Activated CD4-positive, alpha-beta T cell treated with anti-CD3 and anti-CD28 coated beads, Interleukin-10, Interleukin-2, amounts not matched to agents 100 ng/mL and 50 ng/mL, durations not matched to agents 16 hours and 8 hours (primary cell): ENCODE measurements at regions not wholly inside any gene's neighbourhood (a gene's known extent, or its start where the extent isn't known, plus 50 kb on each side); places are given as distances from the start of the nearest gene placed in this dataset.

Experiments
- DNase-seq: peaks from one replicate; pipeline ENCODE4 v3.0.0-alpha.2; 2020

DNA sequence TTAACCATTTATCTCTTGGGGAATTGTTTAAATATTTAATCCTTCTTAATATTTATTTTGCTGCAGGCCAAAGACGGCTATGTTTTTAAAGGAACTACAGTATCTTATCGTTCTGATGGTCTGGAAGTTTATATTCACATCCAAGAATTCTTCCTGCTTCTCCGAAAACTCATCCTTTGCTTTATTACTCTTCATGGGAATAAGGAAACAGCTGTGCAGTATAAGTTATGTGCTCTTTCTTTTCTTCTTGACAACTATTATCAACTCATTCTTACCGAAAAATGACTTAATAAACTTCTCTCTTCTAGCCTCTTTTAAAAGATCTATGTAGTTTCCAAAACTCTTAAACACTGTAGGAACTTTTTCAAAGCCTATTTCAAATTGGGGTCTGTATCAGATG, 335.6 kb upstream of the NOVA1 start:
- DNase-seq, result no peak

DNA sequence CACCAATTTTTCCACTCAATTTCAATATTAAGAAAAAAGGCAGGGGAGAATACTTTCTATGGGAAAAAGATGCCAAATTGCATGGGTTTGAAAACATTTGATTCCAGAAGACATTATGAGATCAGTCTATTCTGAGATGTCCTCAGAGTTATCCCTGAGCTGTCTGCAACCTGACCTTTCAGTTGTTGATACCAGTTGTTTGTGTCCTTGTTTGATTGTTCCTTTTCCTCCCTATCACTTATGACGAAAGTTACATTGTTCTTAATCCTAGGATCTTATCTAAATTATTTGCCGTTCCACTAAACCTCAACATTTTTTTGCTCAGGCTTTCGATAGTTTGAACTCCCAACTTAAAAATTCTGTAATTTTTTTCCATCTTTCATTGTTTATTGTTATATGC, 336.3 kb upstream of the NOVA1 start:
- DNase-seq, result no peak

DNA sequence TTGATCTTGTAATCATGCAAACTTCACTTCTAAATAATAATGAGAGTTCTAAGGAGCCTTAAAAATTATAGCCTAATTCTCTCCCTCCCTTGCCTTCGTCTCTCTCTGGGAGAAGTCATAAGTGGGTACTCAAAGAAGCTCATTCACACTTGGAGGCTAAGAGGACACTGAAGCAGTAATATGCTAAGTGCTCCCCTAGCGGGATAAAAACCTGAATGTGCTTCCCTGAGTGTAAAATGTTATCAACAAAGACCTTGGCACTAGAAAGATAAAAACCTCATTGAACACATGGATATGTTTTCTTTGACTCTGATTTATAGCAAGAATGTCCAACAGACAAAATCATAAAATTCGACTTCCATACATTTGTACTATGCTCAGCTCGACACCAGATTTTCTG, 337.9 kb upstream of the NOVA1 start:
- DNase-seq, result no peak

DNA sequence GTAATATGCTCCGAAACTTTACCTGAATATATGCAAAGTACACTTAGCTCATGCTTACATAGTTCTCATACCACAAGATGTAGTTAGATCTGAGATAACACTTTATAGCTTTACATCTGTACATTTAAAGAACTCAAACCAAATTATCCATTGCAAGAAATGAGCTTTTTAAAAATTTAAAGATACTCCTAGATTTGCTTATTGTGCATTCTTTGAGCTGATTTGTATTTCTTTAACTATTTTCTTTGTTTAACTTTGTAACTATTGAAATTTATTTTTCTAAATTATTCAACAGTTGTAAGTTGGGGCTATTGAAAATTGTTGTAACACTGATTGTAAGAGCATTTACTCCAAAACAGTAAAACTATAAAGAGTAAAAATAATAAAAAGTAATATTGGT, 340.2 kb upstream of the NOVA1 start:
- DNase-seq, result no peak

DNA sequence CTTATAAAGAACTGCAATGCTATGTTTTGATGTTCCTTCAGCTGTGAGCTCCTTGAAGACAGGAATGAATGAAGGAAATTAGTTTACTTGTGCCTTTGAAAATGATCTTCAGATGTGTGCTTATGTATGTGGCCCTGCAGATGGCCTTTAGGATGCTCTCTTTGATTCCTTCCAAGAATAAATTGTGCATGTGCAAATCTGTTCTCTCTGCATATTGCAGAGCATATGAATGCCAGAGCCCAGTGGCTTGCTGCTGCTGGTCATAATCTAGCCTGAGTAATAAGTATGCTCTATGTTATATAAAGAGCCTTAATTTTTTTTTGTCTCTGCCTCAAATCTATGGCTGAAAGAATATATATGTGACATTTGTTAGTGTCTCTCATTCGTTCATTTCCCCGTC, 341.9 kb upstream of the NOVA1 start:
- no peak for DNase-seq

DNA sequence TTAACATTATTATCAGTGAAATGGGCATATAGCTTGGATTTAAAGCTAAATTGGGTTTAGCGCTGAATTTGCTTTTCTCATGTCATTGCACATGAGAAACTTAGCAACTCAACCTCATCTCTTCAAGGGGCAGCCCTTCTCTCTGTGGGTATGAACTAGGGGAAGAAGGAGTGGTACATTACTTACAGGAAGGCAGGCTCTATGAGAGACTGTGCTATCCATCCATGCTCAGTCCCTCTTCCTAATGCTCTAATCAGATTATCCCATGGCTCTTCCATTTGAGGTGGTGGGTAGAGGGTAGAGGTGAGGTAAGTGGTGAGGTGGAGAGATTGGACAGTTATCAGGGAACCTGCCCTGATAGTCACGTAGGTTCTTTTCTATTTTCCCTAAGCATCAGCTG, 343.7 kb upstream of the NOVA1 start:
- no peak for DNase-seq

DNA sequence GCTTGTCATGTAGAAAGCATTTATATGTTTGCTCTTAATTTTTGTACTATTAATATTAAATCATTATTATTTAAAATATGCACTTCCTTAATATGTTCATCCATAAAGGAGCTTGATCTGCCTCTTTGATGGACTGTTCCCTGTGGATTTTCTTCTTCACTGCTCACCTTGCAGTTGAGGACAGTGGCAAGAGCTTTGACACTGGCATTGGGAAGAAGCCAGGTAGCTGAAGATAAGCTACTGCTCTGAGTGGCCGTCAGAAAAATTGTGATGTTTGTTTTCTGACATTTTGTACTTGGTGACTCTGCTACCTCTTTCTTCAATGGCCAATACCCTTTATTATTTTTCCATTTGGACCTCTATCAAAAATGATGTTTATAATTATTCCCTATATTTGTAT, 349.4 kb upstream of the NOVA1 start:
- DNase-seq, result no peak

DNA sequence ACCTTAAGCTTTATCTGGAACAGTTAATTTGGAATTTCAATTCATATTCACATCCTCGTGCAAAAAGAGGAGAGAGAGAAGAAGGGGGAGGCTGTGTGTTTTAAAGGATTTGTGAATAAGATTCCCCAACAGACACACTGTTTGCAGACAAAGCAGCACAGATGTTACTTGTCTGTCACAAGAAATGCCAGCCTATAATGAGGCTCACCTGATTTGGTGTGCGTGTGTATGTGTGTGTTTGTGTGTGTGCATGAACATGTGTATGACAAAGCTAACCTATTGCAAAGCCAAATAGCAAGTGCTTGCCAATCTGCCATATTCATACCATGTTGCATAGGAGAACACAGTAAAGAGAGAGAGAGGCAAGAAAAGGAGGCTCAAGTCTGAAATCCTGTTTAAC, 361.6 kb upstream of the NOVA1 start:
- DNase-seq, result no peak

DNA sequence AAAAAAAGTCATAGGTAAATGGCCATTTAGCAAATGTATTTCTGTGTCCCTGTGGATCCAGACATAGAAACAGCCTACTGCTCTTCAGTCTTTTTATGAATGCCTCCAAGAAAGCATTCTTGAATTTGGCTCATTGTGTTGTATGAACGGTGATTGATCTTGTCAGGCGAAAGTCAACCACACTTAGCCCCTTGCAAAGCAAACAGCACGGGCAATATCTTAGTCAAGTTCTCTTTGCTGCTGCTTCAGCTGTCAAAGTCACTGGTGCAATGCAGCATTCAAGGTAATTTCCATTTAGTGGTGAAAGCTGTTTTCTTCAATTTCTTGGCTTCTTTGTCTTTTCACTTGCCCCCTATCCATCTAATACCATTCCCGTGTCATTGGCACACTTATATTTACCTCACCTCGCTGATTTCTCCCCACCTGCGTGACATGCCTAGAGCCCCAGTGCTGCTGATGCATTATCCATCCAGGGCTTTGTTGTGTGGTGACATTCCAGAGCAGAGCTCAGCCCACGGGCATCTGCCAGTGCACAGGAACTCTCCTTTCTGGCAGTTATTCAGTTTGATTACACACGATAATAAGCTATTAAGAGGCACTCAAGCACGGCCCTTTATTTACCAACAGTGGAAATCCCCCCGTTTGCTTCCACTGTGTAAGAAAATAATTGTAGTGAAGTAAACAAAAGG, 362.3 kb upstream of the NOVA1 start:
- no peak for DNase-seq

DNA sequence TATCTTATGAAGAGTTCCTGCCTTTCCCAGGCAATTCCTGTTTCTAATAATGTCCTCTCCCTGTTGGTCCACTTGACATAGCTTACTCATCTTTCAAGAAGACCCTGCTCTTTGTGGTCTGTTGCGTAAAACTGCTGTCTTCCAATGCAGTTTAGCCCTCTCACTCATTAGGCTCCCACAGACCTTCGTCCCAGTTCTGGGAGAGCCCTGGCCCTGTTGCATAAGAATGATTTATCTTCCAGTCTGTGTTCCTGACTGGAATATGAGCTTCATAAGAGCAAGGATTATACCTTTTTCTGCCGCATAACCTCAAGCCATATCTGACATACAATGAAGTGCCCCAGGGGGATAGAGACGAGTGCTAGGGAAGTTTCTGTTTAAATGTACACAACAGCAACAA, 365.9 kb upstream of the NOVA1 start:
- no peak for DNase-seq

DNA sequence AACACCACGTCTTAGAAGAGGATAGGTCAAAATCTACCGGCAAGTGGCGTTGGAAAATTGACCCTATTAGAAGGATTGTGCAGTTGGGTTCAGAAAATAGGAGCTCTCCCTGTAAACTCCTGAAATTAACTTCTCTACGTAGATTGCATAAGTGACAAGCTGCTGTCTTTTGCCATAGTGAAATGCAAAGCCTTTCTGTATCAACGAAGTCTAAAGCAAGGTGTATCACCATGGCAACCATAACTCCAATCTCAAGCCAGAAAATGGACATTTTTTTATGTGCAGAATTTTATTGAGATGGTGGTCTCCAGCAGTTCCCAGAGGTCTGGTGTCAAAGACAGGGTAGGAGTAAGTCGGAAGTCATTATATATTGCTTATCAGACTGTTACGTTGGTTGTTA, 367.7 kb upstream of the NOVA1 start:
- DNase-seq, result no peak

DNA sequence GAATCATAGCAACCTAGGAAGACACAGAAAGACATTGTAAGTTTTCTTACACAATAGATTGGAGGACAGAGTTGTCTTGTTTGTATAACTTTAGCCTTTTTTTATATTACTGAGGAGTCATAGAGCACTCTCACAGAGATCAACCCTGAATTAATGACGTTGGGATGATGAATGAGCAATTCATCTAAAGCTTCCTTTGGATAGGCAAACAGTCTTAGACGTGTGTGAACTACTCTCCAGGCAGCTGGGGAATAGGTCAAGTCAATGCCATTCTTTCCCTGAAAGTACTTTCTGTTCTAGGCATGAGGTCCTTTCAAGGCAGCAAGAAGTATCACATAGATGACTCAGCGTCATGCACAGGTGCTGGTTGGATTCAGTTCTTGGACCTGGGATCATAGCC, 369.1 kb upstream of the NOVA1 start:
- no peak for DNase-seq

DNA sequence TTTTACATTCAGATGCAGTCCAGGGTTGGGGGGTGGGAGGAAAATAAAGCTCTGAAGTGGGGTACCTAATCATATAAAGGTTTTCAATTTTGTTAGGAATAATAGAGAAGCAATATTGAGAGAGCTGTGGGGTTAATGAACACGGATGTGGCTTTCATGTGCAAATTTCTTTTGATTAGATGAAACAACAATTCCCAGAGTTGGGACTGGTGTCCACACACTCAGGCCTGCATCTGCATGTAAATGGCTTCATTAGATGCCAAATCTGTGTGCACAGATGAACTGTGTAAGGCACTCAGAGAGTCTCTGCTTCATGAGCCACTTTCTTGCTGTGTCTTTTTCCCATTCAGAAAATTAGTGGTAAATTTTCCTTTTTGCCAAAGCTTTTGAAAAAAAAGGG, 377.1 kb upstream of the NOVA1 start:
- no peak for DNase-seq

DNA sequence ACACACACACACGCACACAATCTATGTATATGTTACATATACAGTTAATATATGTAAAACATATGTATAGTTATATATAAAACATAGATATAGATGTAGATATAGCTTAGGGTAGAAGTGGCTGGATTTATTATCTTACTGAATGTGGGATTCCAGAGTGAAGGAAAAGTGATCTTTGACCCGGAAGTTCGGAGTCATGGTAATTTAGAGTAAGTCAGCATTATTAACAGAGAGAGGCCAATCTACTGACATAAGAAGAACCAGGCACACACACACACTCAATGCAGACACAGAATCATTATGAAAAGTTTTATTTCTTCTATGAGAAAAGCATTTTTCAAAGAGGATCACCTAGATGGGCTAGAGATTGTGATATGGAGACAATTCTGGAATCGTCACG, 384.2 kb upstream of the NOVA1 start:
- DNase-seq, result no peak

DNA sequence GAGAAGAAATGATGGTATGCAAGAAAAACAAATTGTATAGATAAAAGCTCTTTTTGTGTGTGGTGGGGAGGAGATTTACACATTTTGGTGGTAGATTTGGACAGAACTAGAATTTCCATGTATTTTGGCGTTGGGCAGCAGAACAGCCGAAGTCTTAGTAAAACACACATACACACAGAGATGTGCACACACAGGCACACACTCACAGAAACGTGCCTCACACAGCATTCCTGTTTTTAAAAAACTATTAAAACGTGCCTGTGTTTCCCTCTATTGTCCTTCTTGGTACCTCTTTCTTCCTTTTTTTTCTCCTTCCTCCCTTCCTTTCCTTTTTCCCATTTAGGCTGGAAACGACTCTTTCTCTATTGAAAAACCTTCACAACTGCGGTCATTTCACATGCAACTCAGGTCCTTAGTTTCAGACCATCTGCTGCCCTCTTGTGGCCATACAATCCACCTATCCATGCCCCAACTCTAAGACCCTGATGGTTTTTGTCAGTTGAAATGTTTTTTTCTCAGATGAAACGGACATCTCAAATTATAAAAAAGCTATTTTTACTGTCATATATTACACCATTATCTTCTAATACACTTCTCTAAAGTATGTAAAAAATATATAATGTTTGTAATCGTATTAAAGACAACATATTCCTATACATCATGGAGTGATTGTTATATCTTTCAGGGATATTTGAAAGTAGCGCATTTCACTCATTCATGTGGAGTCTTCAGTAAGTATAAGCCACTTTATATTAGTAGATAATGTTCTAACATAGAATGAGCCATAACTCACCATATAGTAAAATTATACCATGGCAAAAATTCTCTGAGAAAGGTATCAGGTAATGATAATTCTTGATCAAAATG, 386.7 kb upstream of the NOVA1 start:
- DNase-seq, result peak; percentile 30

DNA sequence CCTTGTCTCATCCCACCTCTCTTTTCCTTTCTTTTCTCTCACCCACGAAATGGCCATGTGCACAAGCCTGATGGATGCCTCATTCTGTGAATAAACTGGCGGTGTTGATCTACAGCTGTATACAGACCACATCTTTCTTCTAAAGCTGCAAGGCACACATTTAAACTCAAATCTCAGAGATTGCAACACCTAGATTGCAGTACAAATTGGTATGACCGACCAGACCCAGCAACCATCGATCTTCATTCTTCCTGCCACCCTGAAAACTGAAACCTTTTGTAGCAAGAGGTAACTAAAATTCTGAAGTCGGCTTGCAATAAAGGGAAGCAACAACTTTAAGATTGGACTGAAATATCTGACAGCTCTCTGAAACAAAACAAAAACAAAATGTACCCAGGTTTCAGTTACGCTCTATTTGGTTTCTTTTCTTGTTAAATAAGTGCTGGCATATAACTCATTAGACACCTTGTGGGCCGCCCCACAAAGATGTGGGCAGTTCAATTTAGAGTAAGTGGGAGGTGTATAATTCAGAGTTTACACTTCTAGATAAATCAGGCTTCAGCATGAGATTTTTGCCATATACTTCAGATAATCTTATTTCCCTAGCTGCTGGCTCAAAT, 390.0 kb upstream of the NOVA1 start:
- DNase-seq, result no peak

DNA sequence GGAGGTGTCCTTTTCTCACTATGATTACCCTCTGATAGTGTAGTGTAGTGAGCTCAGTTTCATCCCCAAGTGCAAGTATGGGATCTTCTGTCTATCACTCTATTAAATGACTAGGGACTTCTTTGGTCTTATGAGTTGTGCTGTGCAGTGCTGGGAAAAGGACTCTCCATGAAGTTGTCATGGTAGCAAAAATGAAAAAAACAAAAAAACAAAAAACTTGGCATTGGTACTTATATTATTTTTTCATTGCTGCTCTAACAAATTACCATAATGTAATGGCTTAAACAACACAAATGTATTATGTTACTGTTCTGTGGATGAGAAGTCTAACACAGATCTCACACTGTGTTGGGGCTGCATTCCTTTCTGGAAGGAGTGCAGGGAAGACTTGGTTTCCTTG, 393.1 kb upstream of the NOVA1 start:
- no peak for DNase-seq

DNA sequence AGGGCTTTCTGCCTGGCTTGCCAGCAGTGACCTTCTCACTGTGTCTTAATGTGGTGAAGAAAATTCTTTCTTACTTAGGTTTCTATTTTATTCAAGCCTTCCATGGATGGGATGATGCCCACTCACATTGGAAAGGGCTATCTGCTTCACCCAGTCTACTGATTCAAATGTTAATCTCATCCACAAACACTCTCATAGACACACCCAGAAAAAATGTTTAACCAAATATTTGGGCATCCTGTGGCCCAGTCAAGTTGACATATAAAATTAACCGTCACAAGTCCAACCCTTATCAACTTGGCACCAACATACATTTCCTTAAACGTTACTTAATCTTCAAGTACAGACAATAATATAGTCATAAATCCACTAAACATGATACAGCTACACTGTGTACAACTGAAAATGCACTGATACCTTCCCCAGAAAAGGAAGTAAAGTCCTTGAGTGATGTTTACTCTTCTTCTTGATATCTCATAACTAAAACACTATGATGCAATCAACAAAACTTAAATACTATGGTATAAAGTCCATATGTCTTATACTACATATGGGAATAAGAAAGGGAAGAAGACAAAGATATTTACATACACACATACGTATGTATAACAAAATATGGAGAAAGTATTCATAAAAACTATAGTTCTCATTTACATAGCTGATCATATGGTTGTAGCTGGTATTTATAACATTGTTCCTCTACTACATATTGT, 394.7 kb upstream of the NOVA1 start:
- DNase-seq, result no peak

DNA sequence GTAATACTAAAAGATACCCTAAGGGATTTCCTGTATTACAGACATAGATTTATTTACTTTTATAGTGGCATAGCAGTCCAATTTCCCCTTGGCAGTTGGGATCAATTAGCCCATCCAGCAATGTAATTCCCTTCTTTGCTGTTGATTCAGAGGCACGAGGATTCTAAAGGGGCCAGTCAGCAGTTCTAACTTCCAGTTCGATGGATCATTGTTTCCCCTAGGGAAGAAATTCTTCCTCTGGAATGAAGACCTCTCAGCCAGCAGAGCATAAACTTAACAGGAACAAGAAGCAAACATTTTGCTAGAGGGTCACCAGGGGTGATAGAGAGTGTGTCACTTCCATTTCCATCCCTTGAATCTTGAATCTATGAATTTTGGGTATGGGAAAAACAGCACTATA, 395.7 kb upstream of the NOVA1 start:
- DNase-seq, result no peak

DNA sequence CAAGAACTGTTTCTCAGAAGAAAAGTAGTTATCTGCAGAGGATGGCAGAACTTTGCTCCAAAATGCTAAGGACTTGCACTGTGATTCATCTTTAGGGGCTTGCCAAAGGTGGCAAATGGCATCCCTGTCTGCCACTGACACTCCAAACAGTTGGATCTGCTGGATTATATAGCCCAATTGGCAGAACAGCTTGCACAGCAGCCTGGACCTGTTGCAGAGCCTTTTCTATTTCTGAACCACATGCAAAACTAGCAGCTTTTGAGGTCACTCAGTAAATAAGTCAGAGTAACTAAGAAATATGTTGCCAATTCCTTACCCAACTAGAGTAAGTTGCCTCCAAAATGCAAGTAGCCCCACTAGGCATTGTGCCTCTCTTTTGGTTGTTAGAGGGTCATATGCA, 397.5 kb upstream of the NOVA1 start:
- DNase-seq, result no peak

DNA sequence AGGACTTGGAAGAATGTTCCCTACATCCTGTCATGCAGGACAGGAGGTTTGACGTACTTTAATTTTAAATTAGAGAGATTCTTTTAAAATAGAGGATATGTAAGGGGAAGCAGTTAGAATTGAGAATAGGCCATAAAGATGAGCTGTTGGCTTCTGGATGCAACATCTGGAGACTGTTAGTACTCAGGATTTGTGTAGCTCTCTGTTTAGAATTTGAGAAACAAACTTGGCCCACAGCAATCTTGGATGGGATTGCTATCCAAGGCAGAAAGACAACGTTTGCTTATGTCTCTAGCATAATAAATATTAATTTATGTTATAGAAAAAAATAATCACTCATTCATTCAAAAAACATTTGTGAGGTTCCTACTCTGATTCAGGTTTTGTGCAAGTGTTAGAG, 398.4 kb upstream of the NOVA1 start:
- no peak for DNase-seq

DNA sequence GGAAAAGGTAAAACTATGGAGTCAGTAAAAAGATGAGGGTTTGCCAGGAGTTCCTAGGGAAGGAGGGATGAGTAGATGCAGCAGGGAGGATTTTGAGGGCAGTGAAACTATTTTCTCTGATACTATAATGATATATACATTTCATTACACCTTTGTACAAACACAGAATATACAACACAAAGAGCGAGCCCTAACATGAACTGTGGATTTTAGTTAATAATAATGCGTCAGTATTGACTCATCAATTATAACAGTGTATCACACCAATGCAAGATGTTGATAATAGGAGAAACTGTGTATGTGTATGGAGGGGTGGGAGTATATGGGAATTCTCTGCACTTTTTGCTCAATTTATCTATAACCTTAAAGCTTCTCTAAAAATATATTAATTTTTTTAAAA, 404.3 kb upstream of the NOVA1 start:
- DNase-seq, result no peak

DNA sequence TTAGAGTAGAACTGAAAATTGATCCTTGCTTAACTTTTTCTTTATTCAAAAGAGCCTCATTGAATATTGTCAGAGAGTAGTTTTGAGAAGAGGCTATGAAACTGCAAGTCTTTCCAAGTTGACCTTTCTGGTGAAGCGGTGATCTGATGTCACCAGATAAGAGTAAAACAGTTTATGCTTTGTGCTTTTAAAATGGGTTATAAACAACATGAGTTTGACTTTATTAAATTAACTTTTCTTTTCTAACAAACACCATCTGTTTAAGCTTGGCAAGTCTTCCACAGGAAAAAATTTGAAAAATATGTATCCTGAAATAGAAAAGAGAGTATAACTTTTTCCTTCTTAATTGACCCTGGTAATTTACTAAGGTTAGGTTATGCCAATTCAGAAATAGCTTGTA, 408.7 kb upstream of the NOVA1 start:
- DNase-seq, result no peak

DNA sequence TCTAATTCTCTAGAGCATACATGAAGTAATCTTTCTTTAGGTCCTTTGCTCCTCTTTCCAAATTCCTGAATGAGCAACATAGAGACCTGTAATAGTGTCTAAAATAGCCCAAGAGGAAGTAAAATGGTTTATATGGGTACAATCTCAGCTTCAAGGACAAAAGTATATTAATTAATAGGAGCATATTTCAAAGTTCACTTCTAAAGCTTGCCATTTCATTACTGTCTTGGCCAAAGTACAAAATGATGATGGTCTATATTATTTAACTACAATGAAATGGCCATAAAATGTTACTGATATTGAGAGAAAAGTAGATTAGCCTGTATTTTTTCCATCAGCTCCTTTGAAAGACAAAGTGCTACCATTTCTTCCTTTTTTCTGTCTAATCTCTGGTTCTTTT, 410.4 kb upstream of the NOVA1 start:
- no peak for DNase-seq
